Naive B cell (primary cell): ENCODE measurements at regions not wholly inside any gene's neighbourhood (a gene's known extent, or its start where the extent isn't known, plus 50 kb on each side); places are given as distances from the start of the nearest gene placed in this dataset.
A peak's percentile ranks its signal among the peaks of the same experiment; 100 is the strongest.

Source experiments
- ATAC-seq, 2 donors: fragments of 150-1000 bp; cut with Tn5 transposase; 2 replicates each; pipeline ENCODE4 v1.10.0; 2021; ENCODE audit warnings: low read depth in 2 of 2, mild to moderate bottlenecking in 2 of 2, moderate library complexity in 2 of 2
- DNase-seq: peaks from one replicate; pipeline ENCODE4 v3.0.0; 2022
- H3K27ac Mint-ChIP-seq, 6 donors: one replicate each; pipeline ENCODE4 v1.8.0; 2020 to 2022; ENCODE audit warnings: mild to moderate bottlenecking in 6 of 6, mixed read lengths in 6 of 6, moderate library complexity in 5 of 6, inconsistent platforms in 2 of 6
- H3K27me3 Mint-ChIP-seq, 3 donors: one replicate each; pipeline ENCODE4 v1.8.0; 2021 to 2022; ENCODE audit warnings: mixed read lengths in 3 of 3, mild to moderate bottlenecking in 1 of 3
- H3K36me3 Mint-ChIP-seq, 2 donors: one replicate each; pipeline ENCODE4 v1.8.0; 2020 to 2022; ENCODE audit warnings: mixed read lengths in 2 of 2, inconsistent platforms in 1 of 2, mild to moderate bottlenecking in 1 of 2
- H3K4me1 Mint-ChIP-seq, 3 donors: one replicate each; pipeline ENCODE4 v1.8.0; 2020 to 2022; ENCODE audit warnings: mixed read lengths in 3 of 3, inconsistent platforms in 1 of 3, mild to moderate bottlenecking in 1 of 3, moderate library complexity in 1 of 3
- H3K4me3 Mint-ChIP-seq, 8 donors: one replicate each; pipeline ENCODE4 v1.8.0; 2020 to 2022; ENCODE audit warnings: mild to moderate bottlenecking in 8 of 8, mixed read lengths in 8 of 8, moderate library complexity in 8 of 8, inconsistent platforms in 2 of 8
- H3K9me3 Mint-ChIP-seq, 7 donors: one replicate each; pipeline ENCODE4 v1.8.0; 2020 to 2022; ENCODE audit warnings: mixed read lengths in 7 of 7, mild to moderate bottlenecking in 5 of 7, inconsistent platforms in 2 of 7, moderate library complexity in 1 of 7

DNA sequence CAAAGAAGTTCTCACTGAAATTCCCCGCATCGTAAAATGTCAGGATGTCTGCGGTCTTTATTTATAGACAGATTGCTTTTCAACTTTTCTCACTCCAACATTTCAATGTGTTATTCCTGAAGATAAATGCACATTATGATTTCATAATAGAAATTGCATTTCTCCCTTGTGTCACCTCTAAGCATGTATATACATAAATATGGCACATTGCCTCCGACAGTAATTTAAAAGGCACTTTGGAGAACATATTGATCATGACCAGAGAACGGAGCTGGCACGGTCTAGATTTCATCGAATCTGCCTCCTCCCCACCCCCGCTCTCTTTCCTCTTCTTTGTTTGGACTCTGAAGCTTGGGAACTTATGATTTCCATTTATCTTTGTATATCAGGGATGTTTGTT is 54.9 kb upstream of the IGSF21 start:
- Mint-ChIP-seq H3K9me3 (peaks cover 0 to 11% (median 4%) of the 10 kb centered on the region in 7 donors), H3K4me1 (peaks cover 0 to 2% (median 0%) of the 10 kb centered on the region in 3 donors), H3K27me3 (peaks cover 8 to 16% (median 11%) of the 10 kb centered on the region in 3 donors), H3K4me3 (no peak overlapping the region), H3K27ac (no peak overlapping the region), H3K36me3 (no peaks in the 10 kb centered on the region)
- no peak for ATAC-seq
- DNase-seq = no peak

- Mint-ChIP-seq H3K27me3 (peaks cover 8 to 19% (median 18%) of the 10 kb centered on the region in 3 donors), H3K4me1 (no peaks in the 10 kb centered on the region), H3K4me3 (no peak overlapping the region), H3K9me3 (peaks cover 0 to 5% (median 0%) of the 10 kb centered on the region in 7 donors), H3K27ac (peak overlapping the region in 1 of 6 donors; percentile 9), H3K36me3 (no peaks in the 10 kb centered on the region)
- ATAC-seq (no peak), DNase-seq (no peak)
These were observed 52.4 kb upstream of the IGSF21 start for GRCh38 chr1:18055156-18055555.

DNA sequence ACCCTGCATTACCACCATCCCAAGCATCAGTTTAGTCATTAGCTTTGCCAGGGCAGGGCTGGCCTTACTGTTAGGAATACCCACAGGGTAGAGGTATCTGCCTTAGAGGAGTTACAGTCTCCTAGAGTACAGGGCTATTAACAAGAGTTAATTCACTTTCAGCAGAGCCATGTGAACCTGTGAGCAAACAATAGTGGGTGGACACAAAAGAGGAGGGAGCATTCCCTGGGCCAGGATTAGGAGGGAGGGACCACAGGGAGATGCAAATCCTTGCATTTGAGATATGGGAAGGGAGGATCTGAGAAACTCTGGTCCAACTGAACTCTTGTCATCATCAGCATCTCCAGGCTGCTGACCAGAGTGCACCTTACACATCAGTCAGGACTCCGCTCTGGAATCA is 51.1 kb upstream of the IGSF21 start:
- no peak overlapping the region for H3K27ac Mint-ChIP-seq
- H3K36me3 Mint-ChIP-seq = no peaks in the 10 kb centered on the region
- peaks cover 8 to 22% (median 18%) of the 10 kb centered on the region in 3 donors for H3K27me3 Mint-ChIP-seq
- DNase-seq (no peak), ATAC-seq (no peak)
- H3K4me3 Mint-ChIP-seq = no peak overlapping the region
- H3K9me3 Mint-ChIP-seq = peaks cover 0 to 5% (median 0%) of the 10 kb centered on the region in 7 donors
- no peaks in the 10 kb centered on the region for H3K4me1 Mint-ChIP-seq

- DNase-seq (no peak), ATAC-seq (no peak)
- Mint-ChIP-seq H3K36me3 (no peaks in the 10 kb centered on the region), H3K4me1 (no peaks in the 10 kb centered on the region), H3K27me3 (peaks cover 14 to 25% (median 18%) of the 10 kb centered on the region in 3 donors), H3K27ac (no peak overlapping the region), H3K9me3 (peaks cover 0 to 13% (median 2%) of the 10 kb centered on the region in 7 donors), H3K4me3 (no peak overlapping the region)
These were observed 50.0 kb upstream of the IGSF21 start for GRCh38 chr1:18057623-18058022.
